Lower lobe of right lung (tissue), 2 donors: ENCODE measurements at regions not wholly inside any gene's neighbourhood (a gene's known extent, or its start where the extent isn't known, plus 50 kb on each side); places are given as distances from the start of the nearest gene placed in this dataset.
A peak's percentile ranks its signal among the peaks of the same experiment; 100 is the strongest.

Experiments used
- ATAC-seq, 2 donors: fragments of 200-7000 bp; cut with Tn5 transposase; one replicate each; pipeline ENCODE4 v1.9.1; 2020 to 2022; ENCODE audit warnings: mild to moderate bottlenecking in 2 of 2, moderate library complexity in 2 of 2
- DNase-seq: peaks from one replicate; pipeline ENCODE4 v3.0.0-alpha.2; 2020
- H3K27ac ChIP-seq: fragments of 200-600 bp; one replicate; pipeline ENCODE4 v1.8.0; 2022
- H3K27me3 ChIP-seq: fragments of 200-600 bp; one replicate; pipeline ENCODE4 v1.8.0; 2022; ENCODE audit warnings: low read depth
- H3K36me3 ChIP-seq: fragments of 200-600 bp; one replicate; pipeline ENCODE4 v1.8.0; 2022; ENCODE audit warnings: mild to moderate bottlenecking
- H3K4me1 ChIP-seq: fragments of 200-600 bp; one replicate; pipeline ENCODE4 v1.8.0; 2022
- H3K4me3 ChIP-seq: fragments of 200-600 bp; one replicate; pipeline ENCODE4 v1.8.0; 2022; ENCODE audit warnings: mild to moderate bottlenecking
- H3K9me3 ChIP-seq: fragments of 200-600 bp; one replicate; pipeline ENCODE4 v1.8.0; 2022
- CTCF ChIP-seq: fragments of 200-600 bp; IDR thresholded peaks from one replicate; pipeline ENCODE4 v1.8.0; 2022; ENCODE audit warnings: antibody characterized with exemption, mild to moderate bottlenecking
- intact Hi-C: fragments of 100-400 bp; cut with DNase I; formaldehyde crosslinking; loops from one replicate; pipeline ENCODE4 v1.11.0; 2022
- donor health status: DM: no; HTN: yes; CAD: no; lungs with severe emphysema.

GRCh38 chr10:30185341-30185740, 126.0 kb upstream of the JCAD start:
- Histone ChIP-seq H3K27me3 (no peaks in the 10 kb centered on the region), H3K4me3 (no peak overlapping the region), H3K4me1 (peaks cover 29% of the 10 kb centered on the region), H3K27ac (no peak overlapping the region), H3K9me3 (no peaks in the 10 kb centered on the region), H3K36me3 (no peaks in the 10 kb centered on the region)
- intact Hi-C loops, result no loop called here
- ATAC-seq (no peak), DNase-seq (no peak)
- no peak for TF ChIP-seq CTCF

DNA sequence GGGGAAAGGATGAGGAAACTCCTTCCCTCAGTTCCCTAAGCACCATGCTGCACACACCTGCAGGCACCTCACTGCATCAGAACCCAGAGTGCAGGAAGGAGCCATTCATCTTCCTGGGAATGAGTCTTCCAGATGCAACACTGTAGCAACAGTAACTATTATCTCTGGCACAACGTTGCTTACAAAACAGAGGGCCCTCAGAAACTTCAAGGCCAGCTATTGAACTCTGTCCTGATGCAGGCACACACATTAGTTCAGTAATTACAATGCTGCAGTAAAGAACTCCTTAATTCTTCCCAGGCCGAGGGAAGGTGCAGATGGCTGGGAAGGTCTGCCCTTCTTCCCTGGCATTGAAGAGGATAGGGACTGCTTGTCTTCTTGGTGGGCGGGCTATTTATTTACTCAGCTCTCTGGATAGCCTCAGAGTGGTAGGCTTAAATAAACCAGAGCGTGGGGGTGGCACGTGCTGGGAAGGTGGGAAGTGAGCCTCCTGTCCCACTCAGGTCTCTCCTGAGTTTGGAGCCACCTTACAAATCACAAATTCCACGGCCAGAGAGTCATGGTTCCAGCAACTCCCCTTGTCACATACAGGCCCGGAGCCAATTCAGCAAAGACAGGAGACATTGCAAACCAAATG, 125.1 kb upstream of the JCAD start:
- no peak for ATAC-seq
- intact Hi-C loops, result no loop called here
- DNase-seq, result no peak

DNA sequence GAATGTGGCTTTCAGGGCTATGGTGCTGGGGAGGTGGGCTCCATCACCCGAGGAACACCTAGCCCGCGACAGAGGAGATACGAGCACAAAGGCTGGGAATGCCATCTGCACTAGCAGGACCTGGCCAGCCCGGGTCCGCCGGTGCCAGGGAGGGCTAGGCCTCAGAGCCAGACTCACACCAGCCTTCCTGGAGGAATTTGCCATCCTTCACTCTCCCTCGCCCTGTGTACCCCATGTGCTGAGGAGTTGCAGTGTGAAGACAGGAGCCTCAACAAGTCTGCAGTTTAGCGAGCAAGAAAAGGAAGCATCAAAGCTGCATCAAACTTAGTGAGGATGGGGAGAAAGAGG, 123.6 kb upstream of the JCAD start:
- Histone ChIP-seq H3K9me3 (no peaks in the 10 kb centered on the region), H3K4me3 (no peak overlapping the region), H3K36me3 (no peaks in the 10 kb centered on the region), H3K27ac (no peak overlapping the region), H3K27me3 (no peaks in the 10 kb centered on the region), H3K4me1 (peaks cover 23% of the 10 kb centered on the region)
- ATAC-seq (peak in 1 of 2 donors; percentile 17), DNase-seq (no peak)
- intact Hi-C loops, result no loop called here
- TF ChIP-seq CTCF, result no peak

More for the DNA sequence above, 125.1 kb upstream of the JCAD start:
- no peak for TF ChIP-seq CTCF
- Histone ChIP-seq H3K4me3 (no peak overlapping the region), H3K36me3 (no peaks in the 10 kb centered on the region), H3K9me3 (no peaks in the 10 kb centered on the region), H3K27me3 (no peaks in the 10 kb centered on the region), H3K27ac (no peak overlapping the region), H3K4me1 (peaks cover 23% of the 10 kb centered on the region)

GRCh38 chr10:30182191-30183054, 123.0 kb upstream of the JCAD start:
- Histone ChIP-seq H3K4me3 (no peak overlapping the region), H3K36me3 (no peaks in the 10 kb centered on the region), H3K27ac (no peak overlapping the region), H3K27me3 (no peaks in the 10 kb centered on the region), H3K4me1 (peaks cover 17% of the 10 kb centered on the region), H3K9me3 (no peaks in the 10 kb centered on the region)
- DNase-seq (no peak), ATAC-seq (peak; percentile 73 to 74)
- intact Hi-C loops, result no loop called here
- TF ChIP-seq CTCF, result no peak

- Histone ChIP-seq H3K4me1 (peaks cover 5% of the 10 kb centered on the region), H3K9me3 (no peaks in the 10 kb centered on the region), H3K36me3 (no peaks in the 10 kb centered on the region), H3K27ac (no peak overlapping the region), H3K4me3 (no peak overlapping the region), H3K27me3 (no peaks in the 10 kb centered on the region)
- no peak for ATAC-seq
- intact Hi-C loops, result no loop called here
- DNase-seq, result no peak
- TF ChIP-seq CTCF, result no peak
Measured at GRCh38 chr10:30178356-30178964, 119.1 kb upstream of the JCAD start.
